Middle frontal gyrus (tissue), 1 donor: ENCODE measurements at regions not wholly inside any gene's neighbourhood (a gene's known extent, or its start where the extent isn't known, plus 50 kb on each side); places are given as distances from the start of the nearest gene placed in this dataset.

Experiments used
- DNase-seq: peaks from one replicate; pipeline ENCODE4 v3.0.0-alpha.2; 2015; ENCODE audit warnings: low spot score; ENCODE audit errors: extremely low spot score

- no peak for DNase-seq
These were observed 81.5 kb upstream of the TMEM260 start for GRCh38 chr14:56498112-56498511.

- no peak for DNase-seq
These were observed 77.6 kb upstream of the TMEM260 start for GRCh38 chr14:56501909-56502530.

- DNase-seq = no peak
These were observed 74.2 kb upstream of the TMEM260 start for GRCh38 chr14:56505361-56505760.

- DNase-seq = no peak
These were observed 67.1 kb upstream of the TMEM260 start for GRCh38 chr14:56512521-56512920.

GRCh38 chr14:56514663-56515371 is 64.8 kb upstream of the TMEM260 start:
- DNase-seq = no peak

GRCh38 chr14:56515739-56516138 is 63.9 kb upstream of the TMEM260 start:
- DNase-seq = no peak

- DNase-seq = no peak
These were observed 57.2 kb upstream of the TMEM260 start for GRCh38 chr14:56522403-56522802.

GRCh38 chr14:56524971-56525677 is 54.5 kb upstream of the TMEM260 start:
- DNase-seq = no peak

GRCh38 chr14:56528927-56529326 is 50.7 kb upstream of the TMEM260 start:
- DNase-seq = no peak
